HK-2 (cell line): ENCODE measurements at regions not wholly inside any gene's neighbourhood (a gene's known extent, or its start where the extent isn't known, plus 50 kb on each side); places are given as distances from the start of the nearest gene placed in this dataset.
"Not testable (repeated sequence)": the region's sequence is repeated elsewhere in the genome, so short reads cannot be mapped to it uniquely, and the experiment has no call there.

Source experiments
- DNase-seq: peaks from one replicate; pipeline ENCODE4 v3.0.0-alpha.2; 2018; ENCODE audit not compliant: unreplicated experiment

GRCh38 chr13:55029280-55029679 is 2000.7 kb downstream of the OLFM4 start:
- no peak for DNase-seq

- DNase-seq, result no peak
These were observed 2009.6 kb downstream of the OLFM4 start for GRCh38 chr13:55038230-55038629.

- DNase-seq, result not testable (repeated sequence)
These were observed 2025.4 kb downstream of the OLFM4 start for GRCh38 chr13:55053891-55054550.

- not testable (repeated sequence) for DNase-seq
These were observed 2027.1 kb downstream of the OLFM4 start for GRCh38 chr13:55055666-55056065.

- no peak for DNase-seq
These were observed 2034.0 kb downstream of the OLFM4 start for GRCh38 chr13:55062662-55063061.

- DNase-seq, result no peak
These were observed 2039.3 kb downstream of the OLFM4 start for GRCh38 chr13:55067946-55068345.

GRCh38 chr13:55069746-55070145 is 2041.1 kb downstream of the OLFM4 start:
- DNase-seq, result no peak

- no peak for DNase-seq
These were observed 2044.4 kb downstream of the OLFM4 start for GRCh38 chr13:55073000-55073399.

- DNase-seq, result no peak
These were observed 2056.0 kb downstream of the OLFM4 start for GRCh38 chr13:55084630-55085029.

GRCh38 chr13:55087085-55087484 is 2053.6 kb upstream of the PRR20A start:
- no peak for DNase-seq

GRCh38 chr13:55090612-55091011 is 2050.1 kb upstream of the PRR20A start:
- DNase-seq, result no peak

- DNase-seq, result no peak
These were observed 2049.5 kb upstream of the PRR20A start for GRCh38 chr13:55091172-55091571.

- no peak for DNase-seq
These were observed 2034.2 kb upstream of the PRR20A start for GRCh38 chr13:55106509-55106908.

- no peak for DNase-seq
These were observed 2020.1 kb upstream of the PRR20A start for GRCh38 chr13:55120631-55121030.

GRCh38 chr13:55155046-55155445 is 1985.7 kb upstream of the PRR20A start:
- DNase-seq, result no peak

GRCh38 chr13:55159765-55160164 is 1981.0 kb upstream of the PRR20A start:
- no peak for DNase-seq

- no peak for DNase-seq
These were observed 1979.9 kb upstream of the PRR20A start for GRCh38 chr13:55160867-55161266.

GRCh38 chr13:55178582-55178981 is 1962.1 kb upstream of the PRR20A start:
- DNase-seq, result not testable (repeated sequence)

GRCh38 chr13:55190996-55191395 is 1949.7 kb upstream of the PRR20A start:
- no peak for DNase-seq

GRCh38 chr13:55199134-55199533 is 1941.6 kb upstream of the PRR20A start:
- DNase-seq, result no peak

- no peak for DNase-seq
These were observed 1925.8 kb upstream of the PRR20A start for GRCh38 chr13:55214841-55215345.

GRCh38 chr13:55219538-55219937 is 1921.2 kb upstream of the PRR20A start:
- DNase-seq, result no peak

- DNase-seq, result no peak
These were observed 1910.7 kb upstream of the PRR20A start for GRCh38 chr13:55229906-55230569.

- DNase-seq, result no peak
These were observed 1910.2 kb upstream of the PRR20A start for GRCh38 chr13:55230570-55230908.
